ENCODE measurements at regions not wholly inside any gene's neighbourhood (a gene's known extent, or its start where the extent isn't known, plus 50 kb on each side); places are given as distances from the start of the nearest gene placed in this dataset.

DNA sequence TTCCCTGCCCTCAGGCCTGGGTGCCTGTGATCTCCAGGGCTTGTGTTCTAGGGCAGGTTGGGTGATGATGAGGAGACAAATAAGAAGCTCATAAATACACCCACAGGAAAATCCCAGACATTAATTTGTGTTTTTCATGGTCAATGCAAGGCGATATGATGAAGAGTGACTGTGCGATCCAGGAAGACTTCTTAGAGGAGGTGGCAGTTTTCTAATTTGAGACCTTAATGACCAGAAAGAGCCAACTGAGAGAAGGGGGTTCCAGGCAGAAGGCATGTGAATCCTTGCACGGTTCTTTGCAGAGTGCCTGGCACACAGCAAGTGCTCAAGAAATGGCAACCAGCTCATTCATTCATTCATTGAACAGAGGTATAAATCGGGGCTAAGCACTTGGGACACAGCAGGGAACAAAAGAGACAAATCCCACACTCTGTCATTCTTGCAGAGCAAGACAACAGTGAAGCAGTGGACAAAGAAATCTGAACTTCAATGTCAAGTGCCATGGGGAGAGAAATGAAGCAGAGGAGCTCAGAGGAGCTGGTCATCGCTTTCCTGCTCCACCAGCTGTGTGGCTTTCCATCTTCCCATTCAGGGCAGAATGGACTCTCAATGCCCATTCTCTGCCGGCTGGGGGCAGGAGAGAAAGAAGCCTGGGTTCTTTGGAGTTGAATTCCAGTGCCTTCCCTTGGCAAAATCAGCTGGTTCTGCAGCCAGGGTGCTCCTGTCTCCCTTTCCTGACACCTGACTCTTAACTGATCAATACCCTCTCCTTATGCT is 128.3 kb downstream of the AACS start:
- DNase-seq (ENCODE audit: low read depth), result no peak

DNA sequence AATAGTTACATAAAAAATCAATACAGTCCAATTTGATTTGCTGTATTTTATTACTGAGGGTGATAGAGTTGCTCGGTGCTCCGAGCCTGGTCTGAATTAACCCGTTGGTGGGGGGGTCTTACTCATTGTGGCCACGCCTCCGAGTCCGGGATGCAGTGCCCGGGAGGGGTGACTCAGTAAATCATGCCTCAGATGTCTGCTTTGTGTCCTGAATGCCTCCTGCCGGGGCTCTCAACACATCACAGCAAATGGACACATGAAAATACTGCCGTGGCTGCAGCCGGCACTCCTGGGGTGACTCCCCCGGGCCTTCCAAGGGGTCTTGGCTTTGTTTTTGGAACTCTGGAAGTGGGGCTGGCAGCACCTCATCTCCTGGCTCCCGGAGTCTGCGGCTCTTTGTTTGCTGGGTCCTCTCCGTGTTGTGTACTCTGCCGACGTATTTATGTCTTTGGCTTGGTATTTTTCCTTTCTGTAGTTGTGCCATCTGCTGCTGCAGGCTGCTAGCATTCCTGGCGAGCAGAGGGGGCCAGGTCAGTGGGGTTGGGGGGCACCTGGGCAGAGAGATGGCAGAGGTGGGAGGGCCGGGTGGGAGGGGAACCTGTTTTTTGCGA is 129.0 kb downstream of the AACS start:
- no peak for DNase-seq (ENCODE audit: low read depth)

DNA sequence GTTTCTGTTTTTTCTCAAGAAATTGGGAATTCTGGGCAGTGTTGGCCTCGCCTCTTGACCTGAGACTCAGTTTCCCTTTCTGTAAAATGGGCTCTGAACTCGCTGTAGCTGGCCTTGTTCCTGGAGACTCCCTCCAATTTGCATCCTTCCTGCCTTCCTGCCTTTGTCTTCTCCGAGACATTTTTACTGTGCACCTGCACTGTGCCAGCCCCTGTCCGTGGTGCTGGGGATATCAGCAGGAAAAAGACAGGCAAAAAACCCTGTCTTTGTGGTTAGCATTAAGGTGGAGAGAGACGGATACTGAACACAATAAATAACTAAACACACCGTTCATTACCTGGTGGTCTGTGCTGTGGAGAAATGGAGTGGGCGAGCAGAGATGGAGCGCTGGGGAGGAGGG is 129.8 kb downstream of the AACS start:
- no peak for DNase-seq (ENCODE audit: low read depth)

DNA sequence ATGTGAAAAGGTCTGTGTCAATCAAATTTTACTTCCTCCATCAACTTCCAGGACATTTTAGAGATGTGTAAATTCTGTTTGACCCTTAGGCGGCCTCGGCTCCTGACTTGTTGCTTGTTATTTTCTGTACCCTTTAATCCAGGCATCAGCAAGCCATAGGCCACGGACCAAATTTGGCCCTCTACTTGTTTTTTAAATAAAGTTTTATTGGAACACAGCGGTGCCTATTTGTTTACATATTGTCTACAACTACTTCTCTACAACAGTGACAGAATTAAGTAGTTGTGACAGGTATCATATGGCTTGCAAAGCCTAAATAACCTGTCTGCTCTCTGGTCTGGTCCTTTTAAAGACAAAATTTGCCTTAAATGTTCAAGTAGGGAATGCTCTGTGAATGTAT is 132.1 kb downstream of the AACS start:
- DNase-seq (ENCODE audit: low read depth), result no peak

DNA sequence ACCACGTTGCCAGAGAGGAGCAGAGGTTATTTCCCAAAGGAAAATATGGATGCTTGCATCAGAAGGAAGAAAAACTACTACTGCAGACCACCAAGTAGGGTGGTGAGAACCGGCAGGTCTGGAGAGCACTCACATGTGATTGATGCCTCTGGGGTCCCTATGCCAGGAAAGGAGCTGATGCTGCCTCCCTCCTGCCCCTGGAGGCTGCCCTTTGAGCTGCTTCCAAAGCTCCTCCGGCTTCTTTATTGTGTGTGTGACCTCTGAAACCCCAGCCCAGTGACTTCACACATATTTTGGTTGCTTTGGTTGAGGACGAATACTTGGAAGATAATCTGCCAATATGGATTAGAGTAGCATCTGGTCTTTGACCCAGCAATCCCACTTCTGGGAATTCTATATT is 133.4 kb downstream of the AACS start:
- no peak for DNase-seq (ENCODE audit: low read depth)

DNA sequence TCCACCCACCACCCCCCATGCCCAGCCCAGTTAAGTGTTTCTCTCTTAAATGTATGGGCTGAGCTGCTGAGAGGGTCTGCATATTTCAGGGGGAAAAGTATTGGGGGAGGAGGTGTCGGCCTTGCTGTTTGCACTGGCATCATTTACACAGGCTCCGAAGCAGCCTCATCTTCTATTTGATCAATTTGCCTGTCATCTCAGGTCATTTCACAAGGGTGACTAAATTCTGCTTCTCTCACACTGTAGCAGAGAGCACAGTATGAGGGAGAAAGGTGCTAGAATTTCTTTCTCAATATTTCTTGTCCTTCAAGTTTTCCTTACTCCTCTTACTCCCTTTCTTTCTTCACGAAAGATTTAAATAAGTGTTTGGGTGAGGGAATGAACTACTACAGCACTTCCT is 135.9 kb downstream of the AACS start:
- no peak for DNase-seq (ENCODE audit: low read depth)

DNA sequence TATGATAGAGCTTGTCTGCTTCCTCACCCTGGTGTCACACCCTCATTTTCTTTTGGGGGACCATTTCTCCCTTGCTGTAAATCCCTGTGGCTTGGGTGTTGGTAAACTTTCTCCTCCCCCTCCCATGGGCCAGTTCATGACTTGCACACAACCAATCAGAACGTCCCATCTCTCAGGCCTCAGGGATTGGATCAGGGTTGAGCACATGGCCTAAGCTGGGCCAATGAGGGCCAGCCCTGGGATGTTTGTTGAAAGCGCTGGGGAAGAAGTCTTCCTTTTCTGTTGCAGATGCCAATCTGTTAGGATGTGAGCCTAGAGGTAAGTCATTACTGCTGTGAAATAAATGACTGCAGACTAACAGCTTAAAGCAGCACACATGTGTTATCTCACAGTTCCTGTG is 136.7 kb downstream of the AACS start:
- DNase-seq (ENCODE audit: low read depth), result no peak

DNA sequence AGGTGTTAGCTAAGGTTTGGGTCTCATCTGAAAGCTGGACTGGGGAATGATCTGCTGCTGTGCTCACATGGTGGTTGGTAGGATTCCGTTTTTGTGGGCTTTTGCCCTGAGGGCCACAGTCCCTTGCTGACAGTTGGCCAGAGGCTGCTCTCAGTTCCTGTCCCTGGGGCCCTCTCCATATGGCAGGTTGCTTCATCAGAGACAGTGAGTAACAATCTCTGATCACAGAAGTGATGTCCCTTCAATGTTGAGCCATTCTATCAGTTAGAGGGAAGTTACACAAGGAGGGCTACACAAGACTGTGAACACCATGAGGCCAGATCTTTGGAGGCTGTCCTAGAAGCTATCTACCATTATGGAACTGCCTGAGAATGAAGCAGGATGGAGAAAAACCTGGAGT is 137.2 kb downstream of the AACS start:
- no peak for DNase-seq (ENCODE audit: low read depth)

DNA sequence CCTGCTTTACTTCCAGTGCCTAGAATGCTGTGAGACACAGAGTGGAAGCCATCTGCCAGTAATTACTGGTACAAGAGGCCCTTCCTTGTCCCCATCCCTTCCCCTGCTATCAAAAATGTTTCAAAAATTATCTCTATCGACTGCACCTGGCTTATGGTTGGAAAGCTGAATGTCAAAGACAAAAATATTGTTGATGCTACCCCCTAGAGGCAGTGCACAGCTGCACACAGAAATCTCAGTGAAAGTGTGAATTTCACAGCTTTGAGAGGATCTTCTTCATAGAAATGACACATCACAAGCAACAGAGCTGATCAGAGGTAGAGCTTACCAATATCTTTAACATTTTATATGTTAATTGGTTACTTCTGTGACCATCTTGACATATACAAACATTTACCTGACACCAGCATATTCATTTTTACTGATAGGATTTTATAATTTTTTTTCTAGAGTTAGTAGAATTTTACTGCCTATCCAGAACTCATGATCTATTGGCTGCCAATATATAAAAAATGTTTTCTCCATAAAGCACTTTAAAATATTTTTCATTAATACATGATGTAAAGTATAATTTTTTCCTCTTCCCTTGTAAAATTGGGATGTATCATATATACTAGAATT is 138.0 kb downstream of the AACS start:
- DNase-seq (ENCODE audit: low read depth), result no peak

DNA sequence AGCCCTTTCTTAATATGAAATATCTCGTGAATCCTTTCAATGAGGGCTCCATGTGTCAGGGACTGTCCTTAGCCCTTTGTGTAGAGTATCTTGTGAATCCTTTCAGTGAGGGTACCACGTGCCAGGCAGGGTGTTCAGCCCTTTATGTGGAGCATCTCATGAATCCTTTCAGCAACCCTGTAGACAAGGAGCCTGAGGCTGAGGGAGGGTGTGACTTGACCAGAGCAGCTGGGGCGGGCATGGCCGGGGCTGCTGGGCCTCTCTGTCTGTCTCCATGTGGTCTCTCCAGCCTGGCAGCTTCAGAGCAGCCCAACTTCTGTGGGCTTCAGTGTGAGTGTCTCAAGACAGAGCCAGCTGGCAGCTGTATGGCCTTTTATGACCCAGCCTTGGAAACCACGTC is 140.2 kb downstream of the AACS start:
- DNase-seq (ENCODE audit: low read depth), result no peak

DNA sequence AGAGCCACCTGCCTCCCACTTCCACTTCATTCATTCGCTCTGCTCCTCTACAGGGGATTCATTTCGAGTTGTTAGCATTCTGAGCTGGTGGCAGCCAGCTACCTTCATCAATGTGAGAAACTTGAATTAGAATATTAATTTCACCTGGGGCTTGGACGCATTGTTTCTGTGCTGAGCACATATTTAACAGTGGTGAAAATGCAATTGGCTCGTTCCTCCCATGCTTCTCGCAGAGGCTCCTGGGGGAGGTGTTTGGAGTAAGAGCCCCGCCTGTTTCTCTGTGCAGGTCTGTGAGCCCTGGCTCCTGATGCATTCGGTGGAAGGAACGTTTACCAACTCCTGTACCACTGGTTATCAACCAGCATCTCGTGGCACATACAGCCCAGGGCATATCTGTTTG is 141.5 kb downstream of the AACS start:
- no peak for DNase-seq (ENCODE audit: low read depth)

DNA sequence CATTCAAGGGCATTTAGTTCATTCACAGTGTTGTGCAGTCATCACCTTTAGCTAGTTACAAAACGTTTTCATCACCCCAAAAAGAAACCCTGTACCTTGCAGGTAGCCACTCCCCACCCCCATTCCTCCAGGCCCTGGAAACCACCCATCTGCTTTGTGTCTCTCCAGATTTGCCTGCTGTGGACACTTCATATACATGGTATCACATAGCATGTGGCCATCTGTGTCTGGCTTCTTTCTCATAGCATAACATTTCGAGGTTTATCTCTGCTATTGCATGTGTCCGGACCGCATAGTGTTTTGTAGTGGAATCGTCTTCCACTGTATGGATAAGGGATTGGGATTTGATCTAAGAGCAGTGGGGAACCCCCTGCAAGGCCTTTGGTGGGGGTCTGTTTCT is 143.1 kb downstream of the AACS start:
- no peak for DNase-seq (ENCODE audit: low read depth)

DNA sequence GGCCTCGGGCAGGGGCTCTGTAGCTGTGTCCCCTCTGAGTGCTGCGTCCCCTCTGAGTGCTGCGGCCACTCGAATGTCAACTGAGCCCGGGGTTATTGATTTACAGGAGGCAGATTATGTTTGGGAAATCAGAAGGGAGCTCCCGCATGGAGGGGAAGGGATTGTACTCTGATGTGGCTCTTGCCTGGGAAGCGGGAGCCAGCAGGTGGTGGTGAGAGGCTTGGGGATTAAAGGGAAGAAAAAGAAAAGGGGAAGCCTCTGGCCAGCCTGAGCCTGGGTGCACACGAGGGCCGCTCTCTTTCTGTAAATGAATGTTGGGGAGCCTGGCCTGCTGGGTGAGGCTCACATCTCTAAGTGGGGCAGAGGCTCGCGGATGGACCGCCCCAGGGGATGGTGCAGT is 143.7 kb downstream of the AACS start:
- no peak for DNase-seq (ENCODE audit: low read depth)

DNA sequence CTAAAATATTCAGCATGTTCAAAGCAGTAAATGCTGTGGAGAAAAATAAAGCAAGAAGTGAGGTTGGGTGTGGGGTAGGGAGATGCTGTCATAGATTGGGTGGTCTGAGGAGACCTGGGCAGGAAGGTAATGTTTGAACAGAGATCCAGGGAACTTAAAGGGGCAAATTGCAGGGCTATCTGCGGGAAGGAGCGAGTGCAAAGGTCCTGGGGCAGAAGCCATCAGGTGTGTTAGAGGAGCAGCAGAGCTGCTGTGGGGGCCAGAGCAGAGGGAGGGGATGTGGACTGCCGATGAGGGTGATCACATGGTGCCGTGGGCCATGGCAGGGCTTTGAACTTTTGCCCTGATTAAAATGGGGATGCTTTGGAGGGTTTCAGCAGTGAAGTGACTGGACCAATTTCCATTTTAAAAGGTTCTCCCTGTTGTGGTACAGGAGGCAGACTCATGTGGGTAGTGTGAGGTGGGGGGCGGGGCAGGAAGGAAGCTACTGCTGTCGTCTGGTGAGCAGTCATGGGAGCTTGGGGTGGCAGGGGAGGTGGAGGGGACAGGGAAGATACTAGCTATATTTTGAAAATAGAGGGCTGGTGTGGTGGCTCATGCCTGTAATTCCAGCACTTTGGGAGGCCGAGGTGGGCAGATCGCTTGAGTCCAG is 145.0 kb downstream of the AACS start:
- DNase-seq (ENCODE audit: low read depth), result no peak

DNA sequence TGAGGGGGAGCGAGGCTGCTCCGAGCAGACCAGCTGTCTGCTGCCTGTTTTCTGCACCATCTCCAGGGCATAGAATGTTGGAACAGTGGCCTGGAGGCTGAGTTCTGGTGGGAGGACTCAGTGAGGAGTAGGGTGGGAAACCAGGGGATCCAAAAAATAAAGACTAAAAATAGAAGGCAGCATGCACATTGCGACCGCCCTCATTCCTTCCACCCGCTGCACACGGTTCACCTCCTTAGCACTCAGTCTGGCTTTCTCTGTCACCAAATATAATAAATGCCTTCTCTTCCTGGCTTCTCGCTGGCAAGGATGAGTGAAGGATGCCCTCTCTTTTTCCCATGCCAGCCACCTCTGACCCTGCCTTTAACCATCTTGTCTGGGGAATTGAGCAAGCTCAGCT is 146.2 kb downstream of the AACS start:
- no peak for DNase-seq (ENCODE audit: low read depth)

DNA sequence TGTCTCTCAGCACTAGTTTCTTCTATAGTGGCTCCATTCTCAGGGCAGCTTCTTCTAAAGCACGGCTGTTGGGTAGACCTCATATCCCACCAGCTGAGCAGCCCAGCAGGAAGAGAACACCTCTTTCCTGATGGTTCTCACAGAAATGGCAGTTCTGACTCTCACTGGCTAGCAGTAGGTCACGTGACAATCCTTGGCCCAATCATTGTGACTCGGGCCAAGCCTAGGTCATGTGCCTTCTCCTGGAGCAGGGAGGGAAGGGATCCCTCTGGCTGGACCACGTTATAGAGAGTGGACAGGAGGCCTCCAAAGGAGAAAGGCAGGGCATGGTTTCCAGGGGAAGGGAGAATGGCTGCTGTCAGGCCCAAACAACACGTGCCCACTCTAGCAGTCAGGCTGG is 149.1 kb downstream of the AACS start:
- no peak for DNase-seq (ENCODE audit: low read depth)

DNA sequence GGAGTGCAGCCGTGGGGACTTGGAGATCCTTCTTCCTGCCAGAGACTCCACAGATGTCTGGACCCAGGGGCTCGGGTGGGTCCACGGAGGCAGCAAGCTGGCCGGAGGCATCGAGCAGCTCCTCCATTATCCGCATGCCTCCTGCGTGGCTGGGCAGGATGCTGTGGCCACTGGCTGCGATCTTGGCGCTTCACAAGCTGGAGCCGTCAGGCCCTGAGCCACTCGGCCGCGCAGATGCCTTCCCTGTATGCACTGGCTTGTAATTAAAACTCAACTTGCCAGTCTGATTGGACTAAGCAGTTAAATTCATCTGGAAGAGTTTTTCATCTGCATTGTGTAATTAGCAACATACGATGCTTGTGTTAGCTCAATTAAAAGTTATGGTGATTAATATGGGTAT is 151.5 kb downstream of the AACS start:
- no peak for DNase-seq (ENCODE audit: low read depth)

DNA sequence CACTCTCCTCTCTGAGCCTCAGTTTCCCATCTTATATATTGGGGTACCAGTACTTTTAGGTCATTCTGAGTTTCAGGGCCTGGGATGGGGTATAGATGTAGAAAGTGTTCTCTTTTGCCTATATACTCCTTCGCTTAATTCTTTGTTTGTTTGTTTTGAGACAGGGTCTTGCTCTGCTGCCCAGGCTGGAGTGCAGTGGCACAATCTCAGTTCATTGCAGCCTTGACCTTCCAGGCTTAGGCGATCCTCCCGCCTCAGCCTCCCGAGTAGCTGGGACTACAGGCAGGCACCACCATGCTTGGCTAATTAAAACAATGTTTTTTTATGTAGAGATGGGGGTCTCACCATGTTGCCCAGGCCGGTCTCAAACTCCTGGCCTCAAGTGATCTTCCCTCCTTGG is 152.1 kb downstream of the AACS start:
- DNase-seq (ENCODE audit: low read depth), result no peak

DNA sequence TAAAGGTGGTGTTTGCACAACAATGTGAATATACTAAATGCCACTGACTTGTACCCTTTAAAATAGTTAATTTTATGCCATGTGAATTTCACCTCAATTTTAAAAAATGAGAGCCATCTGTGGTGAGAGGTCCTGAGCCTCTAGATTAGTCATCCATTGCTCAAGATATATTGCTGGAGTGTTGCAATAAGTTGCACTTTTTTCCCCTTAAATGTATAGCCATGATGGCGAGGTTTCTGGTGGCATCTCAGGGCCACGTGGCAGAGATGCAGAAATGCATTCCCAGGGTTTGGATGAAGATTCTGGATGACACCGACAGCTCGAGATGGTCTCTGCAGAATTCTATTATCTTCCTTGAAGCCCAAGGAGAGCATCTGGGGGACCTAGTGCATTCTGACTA is 153.7 kb downstream of the AACS start:
- DNase-seq (ENCODE audit: low read depth), result no peak

DNA sequence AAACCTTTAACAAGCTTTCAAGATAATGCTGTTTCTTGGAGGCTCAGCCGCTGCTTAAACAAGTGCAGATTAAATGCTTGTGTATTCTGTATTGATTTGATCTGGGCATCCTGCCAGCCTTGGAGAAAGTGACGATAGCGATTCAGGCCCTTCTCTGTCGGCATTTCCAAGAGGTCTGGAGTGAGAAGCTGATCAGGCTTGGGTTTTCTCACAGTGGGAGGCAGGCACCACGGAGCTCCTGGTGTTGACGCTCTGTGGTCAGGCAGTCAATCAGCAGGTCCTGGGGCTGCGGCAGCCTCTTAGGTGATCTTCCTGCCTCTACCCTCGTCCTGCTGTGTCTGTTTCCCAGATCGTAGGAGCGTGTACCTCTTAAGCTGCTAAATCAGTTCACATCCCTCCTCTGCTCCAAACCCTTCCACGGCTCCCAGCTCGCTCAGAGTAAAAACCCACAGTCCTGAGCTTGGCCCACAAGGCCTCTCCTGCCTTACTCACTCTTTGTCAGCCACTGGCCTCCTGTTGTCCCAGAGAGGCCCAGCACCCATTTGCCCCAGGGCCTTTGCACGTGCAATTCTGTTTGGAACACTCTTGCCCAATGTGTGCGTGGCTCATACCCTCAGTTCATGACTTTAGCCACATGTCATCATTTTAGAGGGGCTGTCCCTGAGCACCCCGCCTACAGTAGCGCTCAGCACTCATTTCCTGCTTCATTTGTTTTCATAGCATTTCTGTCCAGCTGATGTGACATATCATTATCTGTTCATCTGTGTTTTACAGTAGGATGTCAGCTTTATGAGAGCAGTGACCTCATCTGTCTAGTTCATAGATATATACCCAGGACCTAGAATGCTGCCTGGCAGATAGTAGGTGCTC is 155.4 kb downstream of the AACS start:
- DNase-seq (ENCODE audit: low read depth), result no peak

DNA sequence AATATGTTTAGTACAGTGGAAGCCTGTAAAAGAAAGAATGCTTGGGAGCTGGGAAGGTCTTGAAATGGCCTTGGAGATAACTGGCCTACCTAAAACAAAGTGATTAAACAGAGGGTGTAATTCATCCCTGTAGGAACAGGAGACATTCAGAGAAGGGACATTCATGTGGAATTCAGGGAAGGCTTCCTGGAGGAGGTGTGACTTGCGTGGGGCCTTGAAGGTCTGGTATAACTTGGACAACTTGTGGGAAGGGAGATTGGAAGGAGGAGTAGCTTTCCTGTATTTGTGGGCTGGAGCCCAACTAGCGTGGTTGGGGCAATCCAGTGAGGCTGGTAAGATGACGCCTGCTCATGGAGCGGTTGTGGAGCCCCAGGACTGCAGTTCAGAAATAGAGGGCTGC is 156.4 kb downstream of the AACS start:
- no peak for DNase-seq (ENCODE audit: low read depth)

DNA sequence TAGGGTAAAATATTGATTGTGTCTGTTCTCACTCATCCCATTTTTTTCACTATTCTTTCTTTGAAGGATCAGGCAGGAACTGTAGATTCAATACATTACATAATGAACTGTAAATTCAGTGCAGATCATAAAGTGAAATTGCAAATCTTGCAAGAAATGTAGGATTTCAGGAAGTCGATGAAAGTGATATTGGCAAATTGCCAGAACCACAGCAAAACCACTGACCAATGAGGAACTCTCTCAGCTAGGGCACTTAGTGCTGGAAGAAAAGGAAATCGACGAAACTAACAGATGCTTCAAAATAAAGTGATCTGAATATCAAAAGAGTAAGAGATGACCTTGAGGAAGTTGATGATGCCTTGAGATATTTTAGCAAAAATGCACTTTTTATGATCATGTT is 157.6 kb downstream of the AACS start:
- no peak for DNase-seq (ENCODE audit: low read depth)

Data from HS-27A (cell line).